T47D (cell line): ENCODE measurements at regions not wholly inside any gene's neighbourhood (a gene's known extent, or its start where the extent isn't known, plus 50 kb on each side); places are given as distances from the start of the nearest gene placed in this dataset.

Source experiments
- DNase-seq, 2 experiments: peaks; one replicate each; pipeline versions ENCODE4 v3.0.0 to v3.0.0-alpha.2; 2011 to 2012; ENCODE audit warnings: low read depth in 1 of 2, low spot score in 1 of 2
- JUND ChIP-seq: IDR thresholded peaks from 2 replicates; pipeline ENCODE4 v1.6.1; 2012; ENCODE audit warnings: low read depth
- in situ Hi-C: cut with HindIII; loops from 2 replicates; pipeline ENCODE4 v1.10.0; 2016; ENCODE audit warnings: low sequenced_read_pairs, low pct_unique_long_range_greater_than_20kb

- no peak for TF ChIP-seq JUND
- no peak for DNase-seq
- in situ Hi-C loops, result no loop called here
Observed at GRCh38 chr2:165007161-165007744, 51.9 kb upstream of the SLC38A11 start.
